OCI-LY7 (cell line): ENCODE measurements at regions not wholly inside any gene's neighbourhood (a gene's known extent, or its start where the extent isn't known, plus 50 kb on each side); places are given as distances from the start of the nearest gene placed in this dataset.

ENCODE experiments used
- EZH2phosphoT487 ChIP-seq: fragments of 200-600 bp; sonication (generic); IDR thresholded peaks from 2 replicates; pipeline ENCODE4 v1.6.1; 2018; ENCODE audit warnings: low read depth, borderline replicate concordance, mild to moderate bottlenecking, mixed run types, antibody characterized with exemption, low read length, moderate library complexity, mixed read lengths
- TF ChIP-seq, protein P1 (sequence below): fragments of 200-600 bp; sonication (generic); conservative IDR thresholded peaks from 2 replicates; pipeline ENCODE4 v1.5.1; 2014; ENCODE audit warnings: mild to moderate bottlenecking, antibody characterized with exemption, low read length, moderate library complexity, mixed read lengths

- TF ChIP-seq, protein P1, sequence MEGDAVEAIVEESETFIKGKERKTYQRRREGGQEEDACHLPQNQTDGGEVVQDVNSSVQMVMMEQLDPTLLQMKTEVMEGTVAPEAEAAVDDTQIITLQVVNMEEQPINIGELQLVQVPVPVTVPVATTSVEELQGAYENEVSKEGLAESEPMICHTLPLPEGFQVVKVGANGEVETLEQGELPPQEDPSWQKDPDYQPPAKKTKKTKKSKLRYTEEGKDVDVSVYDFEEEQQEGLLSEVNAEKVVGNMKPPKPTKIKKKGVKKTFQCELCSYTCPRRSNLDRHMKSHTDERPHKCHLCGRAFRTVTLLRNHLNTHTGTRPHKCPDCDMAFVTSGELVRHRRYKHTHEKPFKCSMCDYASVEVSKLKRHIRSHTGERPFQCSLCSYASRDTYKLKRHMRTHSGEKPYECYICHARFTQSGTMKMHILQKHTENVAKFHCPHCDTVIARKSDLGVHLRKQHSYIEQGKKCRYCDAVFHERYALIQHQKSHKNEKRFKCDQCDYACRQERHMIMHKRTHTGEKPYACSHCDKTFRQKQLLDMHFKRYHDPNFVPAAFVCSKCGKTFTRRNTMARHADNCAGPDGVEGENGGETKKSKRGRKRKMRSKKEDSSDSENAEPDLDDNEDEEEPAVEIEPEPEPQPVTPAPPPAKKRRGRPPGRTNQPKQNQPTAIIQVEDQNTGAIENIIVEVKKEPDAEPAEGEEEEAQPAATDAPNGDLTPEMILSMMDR = no peak
- TF ChIP-seq EZH2phosphoT487 = no peak
Measured at GRCh38 chr1:184170719-184171118, 119.2 kb downstream of the TSEN15 start.
